ENCODE measurements at regions not wholly inside any gene's neighbourhood (a gene's known extent, or its start where the extent isn't known, plus 50 kb on each side); places are given as distances from the start of the nearest gene placed in this dataset.
A peak's percentile ranks its signal among the peaks of the same experiment; 100 is the strongest.
"Not testable (repeated sequence)": the region's sequence is repeated elsewhere in the genome, so short reads cannot be mapped to it uniquely, and the experiment has no call there.

DNA sequence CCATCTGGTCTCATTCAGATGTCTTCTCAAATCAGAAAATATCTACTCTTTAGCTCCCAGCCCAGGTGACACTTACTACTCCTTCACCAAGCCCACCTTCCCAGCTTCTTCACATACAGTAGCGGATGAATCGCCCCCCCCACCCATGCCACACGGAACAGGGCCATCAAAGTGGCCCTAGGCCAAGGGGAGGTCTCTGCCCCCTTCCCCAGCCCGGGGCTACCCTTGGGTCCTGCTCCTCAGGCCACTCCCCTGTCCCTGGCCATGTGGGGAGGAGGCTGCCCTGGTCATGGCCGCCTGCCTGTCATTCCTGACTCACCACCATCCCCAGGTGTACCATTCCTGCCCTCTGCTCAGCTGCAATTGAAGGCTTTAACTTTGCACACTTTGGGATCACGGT, 142.8 kb downstream of the NECTIN1 start:
- H3K27ac Mint-ChIP-seq = no peak overlapping the region
- H3K4me3 Mint-ChIP-seq = no peak overlapping the region
- H3K36me3 Mint-ChIP-seq (ENCODE audit: low read depth) = no peaks in the 10 kb centered on the region
- DNase-seq = no peak
- H3K9me3 Mint-ChIP-seq = no peaks in the 10 kb centered on the region
- peaks cover 72% of the 10 kb centered on the region for H3K27me3 Mint-ChIP-seq
- peaks cover 14% of the 10 kb centered on the region for H3K4me1 Mint-ChIP-seq (ENCODE audit: low read depth)

- Mint-ChIP-seq H3K4me3 (no peak overlapping the region), H3K36me3 (ENCODE audit: low read depth) (no peaks in the 10 kb centered on the region)
These were observed 143.8 kb downstream of the NECTIN1 start for GRCh38 chr11:119585043-119585781.

DNA sequence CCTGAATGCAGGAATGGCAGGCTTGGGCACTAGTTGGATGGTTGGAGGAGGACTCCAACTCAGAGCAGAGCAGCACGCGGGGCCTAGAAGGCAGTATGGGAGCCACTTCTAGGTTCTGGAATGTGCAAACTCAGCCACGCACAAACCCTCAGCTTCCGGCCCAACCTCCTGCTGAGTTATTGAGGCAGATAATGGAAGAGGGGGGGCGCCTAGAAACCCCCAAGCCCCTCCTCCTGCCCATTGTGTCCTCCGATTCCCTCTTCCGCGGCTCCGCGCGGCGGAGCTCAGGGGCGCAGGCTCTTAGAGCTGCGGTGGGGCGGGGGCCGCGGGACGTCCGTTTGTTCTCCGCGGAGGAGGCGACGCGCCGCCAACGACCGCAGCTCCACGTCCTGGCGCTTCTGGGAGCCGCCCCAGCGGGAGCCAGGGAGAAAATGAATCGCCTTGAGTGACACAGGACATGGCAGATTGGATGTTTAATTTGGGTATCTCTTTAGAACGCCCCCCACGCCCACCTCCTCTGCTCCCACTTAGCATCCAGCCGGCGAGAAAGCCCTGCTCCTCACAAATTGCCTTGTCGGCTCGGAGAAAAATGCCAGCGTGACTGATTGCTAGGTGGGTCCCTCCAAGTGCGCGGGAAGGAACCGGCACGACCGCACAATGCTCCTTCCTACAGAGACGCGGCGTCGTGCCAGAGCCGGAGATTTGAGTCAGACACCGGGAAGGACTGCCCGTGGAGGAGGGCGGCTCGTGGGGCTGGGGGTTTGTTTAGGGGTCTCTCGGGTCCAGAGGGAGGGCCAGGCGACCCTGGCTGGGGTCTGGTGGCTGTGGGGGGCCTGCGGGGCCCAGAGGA, 144.6 kb downstream of the NECTIN1 start:
- no peak for DNase-seq
- H3K4me3 Mint-ChIP-seq = peak overlapping the region; percentile 41
- peaks cover 10% of the 10 kb centered on the region for H3K4me1 Mint-ChIP-seq (ENCODE audit: low read depth)
- H3K27ac Mint-ChIP-seq = no peak overlapping the region
- no peaks in the 10 kb centered on the region for H3K36me3 Mint-ChIP-seq (ENCODE audit: low read depth)
- H3K27me3 Mint-ChIP-seq = peaks cover 78% of the 10 kb centered on the region
- H3K9me3 Mint-ChIP-seq = no peaks in the 10 kb centered on the region

More at GRCh38 chr11:119585043-119585781, 143.8 kb downstream of the NECTIN1 start:
- Mint-ChIP-seq H3K4me1 (ENCODE audit: low read depth) (peaks cover 10% of the 10 kb centered on the region), H3K27me3 (peaks cover 80% of the 10 kb centered on the region), H3K27ac (no peak overlapping the region), H3K9me3 (no peaks in the 10 kb centered on the region)
- no peak for DNase-seq

DNA sequence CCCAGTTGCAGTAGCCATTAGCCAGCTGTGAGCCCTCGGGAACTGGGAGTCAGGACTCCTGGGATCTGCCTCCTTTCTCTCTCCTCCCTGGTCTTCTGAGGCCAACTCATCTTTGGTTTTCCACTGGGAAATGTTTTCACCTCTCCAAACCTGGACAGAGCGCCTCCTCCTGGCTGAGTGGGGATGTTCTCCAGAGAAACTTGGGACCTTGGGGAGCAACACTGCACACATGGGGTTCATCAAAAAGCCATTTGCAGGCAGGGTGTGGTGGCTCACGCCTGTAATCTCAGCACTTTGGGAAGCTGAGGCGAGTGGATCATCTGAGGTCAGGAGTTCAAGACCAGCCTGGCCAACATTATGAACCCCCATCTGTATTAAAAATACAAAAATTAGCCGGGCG, 145.4 kb downstream of the NECTIN1 start:
- H3K36me3 Mint-ChIP-seq (ENCODE audit: low read depth) = no peaks in the 10 kb centered on the region
- peaks cover 72% of the 10 kb centered on the region for H3K27me3 Mint-ChIP-seq
- H3K27ac Mint-ChIP-seq = no peak overlapping the region
- DNase-seq = no peak
- no peak overlapping the region for H3K4me3 Mint-ChIP-seq
- H3K9me3 Mint-ChIP-seq = no peaks in the 10 kb centered on the region
- H3K4me1 Mint-ChIP-seq (ENCODE audit: low read depth) = peaks cover 10% of the 10 kb centered on the region

DNA sequence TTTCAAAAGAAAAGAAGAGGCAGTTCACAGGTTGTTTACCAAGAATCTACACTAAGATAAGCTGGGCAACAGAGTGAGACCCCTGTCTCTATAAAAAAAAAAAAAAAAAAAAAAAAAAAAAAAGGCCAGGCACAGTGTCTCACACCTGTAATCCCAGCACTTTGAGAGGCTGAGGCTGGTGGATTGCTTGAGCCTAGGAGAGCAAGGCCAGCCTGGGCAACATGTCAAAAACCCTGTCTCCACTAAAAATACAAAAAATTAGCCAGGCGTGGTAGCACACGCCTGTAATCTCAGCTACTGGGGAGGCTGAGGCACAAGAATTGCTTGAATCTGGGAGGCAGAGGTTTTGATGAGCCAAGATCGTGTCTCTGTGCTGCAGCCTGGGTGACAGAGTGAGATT, 147.6 kb downstream of the NECTIN1 start:
- H3K4me3 Mint-ChIP-seq; DNase-seq; H3K27ac Mint-ChIP-seq; H3K4me1 Mint-ChIP-seq (ENCODE audit: low read depth); H3K9me3 Mint-ChIP-seq; H3K36me3 Mint-ChIP-seq (ENCODE audit: low read depth): not testable (repeated sequence)
- H3K27me3 Mint-ChIP-seq = peaks cover 64% of the 10 kb centered on the region

DNA sequence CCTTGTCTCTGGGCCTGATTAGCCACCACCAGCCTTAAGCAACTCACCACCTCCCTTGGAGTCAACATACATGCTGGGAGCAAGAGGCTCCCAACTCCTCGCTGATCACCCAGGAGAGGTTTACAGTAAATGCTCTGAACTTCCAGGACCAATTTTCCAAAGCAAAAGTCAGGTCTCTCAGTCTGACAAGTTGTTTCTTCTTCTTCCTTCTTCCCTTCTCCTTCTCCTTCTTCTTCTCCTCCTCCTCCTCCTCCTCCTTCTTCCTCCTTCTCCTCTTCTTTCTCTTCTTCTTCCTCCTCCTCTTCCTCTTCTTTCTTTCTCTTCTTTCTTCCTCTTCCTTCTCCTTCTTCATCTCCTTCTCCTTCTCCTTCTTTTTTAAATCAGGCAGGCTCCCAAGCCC, 148.2 kb downstream of the NECTIN1 start:
- H3K27ac Mint-ChIP-seq = no peak overlapping the region
- no peak overlapping the region for H3K4me3 Mint-ChIP-seq
- H3K4me1 Mint-ChIP-seq (ENCODE audit: low read depth) = peaks cover 10% of the 10 kb centered on the region
- peaks cover 57% of the 10 kb centered on the region for H3K27me3 Mint-ChIP-seq
- no peak for DNase-seq
- no peaks in the 10 kb centered on the region for H3K36me3 Mint-ChIP-seq (ENCODE audit: low read depth)
- no peaks in the 10 kb centered on the region for H3K9me3 Mint-ChIP-seq

DNA sequence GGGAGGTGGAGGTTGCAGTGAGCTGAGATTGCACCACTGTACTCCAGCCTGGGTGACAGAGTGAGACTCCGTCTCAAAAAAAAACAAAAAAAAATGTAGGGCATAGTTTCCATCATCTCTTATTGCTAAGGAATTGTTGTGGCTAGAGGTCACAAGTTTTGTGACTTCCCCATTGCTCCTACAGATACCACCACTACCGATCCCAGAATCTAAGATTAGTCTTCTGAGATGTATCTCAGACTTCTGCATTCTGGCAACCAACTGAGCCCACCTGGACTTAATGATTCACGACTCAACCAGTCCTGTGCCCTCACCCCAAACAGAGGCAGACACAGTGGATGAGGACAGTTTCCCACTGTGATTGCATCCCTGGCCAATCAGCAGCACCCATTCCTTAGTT, 148.9 kb downstream of the NECTIN1 start:
- peaks cover 54% of the 10 kb centered on the region for H3K27me3 Mint-ChIP-seq
- no peak for DNase-seq
- H3K4me1 Mint-ChIP-seq (ENCODE audit: low read depth) = peaks cover 10% of the 10 kb centered on the region
- H3K9me3 Mint-ChIP-seq = no peaks in the 10 kb centered on the region
- H3K27ac Mint-ChIP-seq = no peak overlapping the region
- no peaks in the 10 kb centered on the region for H3K36me3 Mint-ChIP-seq (ENCODE audit: low read depth)
- H3K4me3 Mint-ChIP-seq = no peak overlapping the region

DNA sequence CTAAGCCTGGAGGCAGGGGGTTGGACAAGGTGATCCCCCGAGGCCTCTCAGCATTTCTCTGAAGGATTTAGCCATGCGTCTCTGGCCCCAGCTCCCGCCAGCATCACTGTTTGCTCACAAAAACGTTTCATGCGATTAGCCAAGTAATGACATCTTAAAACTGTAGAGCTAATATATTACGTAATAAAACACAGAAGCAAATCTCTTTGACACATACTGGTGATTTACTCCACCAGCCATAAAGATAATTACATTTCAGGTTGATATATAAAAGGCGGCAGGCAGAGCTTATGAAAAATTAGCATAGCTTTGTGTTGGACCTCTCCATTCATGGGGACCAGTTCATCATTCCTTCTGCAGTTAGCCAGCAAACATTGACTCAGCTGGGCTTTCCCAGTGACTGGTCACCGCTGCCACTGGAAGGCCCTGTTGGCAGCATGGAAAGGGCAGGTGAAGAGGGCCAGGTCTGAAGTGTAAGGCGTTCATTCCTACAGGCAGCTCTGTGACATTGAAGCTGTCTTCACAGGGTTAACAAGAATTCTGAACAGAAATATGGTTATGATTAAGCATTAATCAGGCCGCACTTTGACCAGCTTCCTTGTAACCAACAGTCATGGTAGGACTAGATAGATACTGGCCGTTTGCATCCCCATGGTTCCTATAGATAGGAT, 150.3 kb downstream of the NECTIN1 start:
- H3K4me3 Mint-ChIP-seq = no peak overlapping the region
- no peaks in the 10 kb centered on the region for H3K9me3 Mint-ChIP-seq
- no peak overlapping the region for H3K27ac Mint-ChIP-seq
- no peaks in the 10 kb centered on the region for H3K4me1 Mint-ChIP-seq (ENCODE audit: low read depth)
- DNase-seq = no peak
- no peaks in the 10 kb centered on the region for H3K36me3 Mint-ChIP-seq (ENCODE audit: low read depth)
- peaks cover 41% of the 10 kb centered on the region for H3K27me3 Mint-ChIP-seq

GRCh38 chr11:119573858-119574257, 150.9 kb upstream of the THY1 start:
- no peaks in the 10 kb centered on the region for H3K36me3 Mint-ChIP-seq (ENCODE audit: low read depth)
- H3K27me3 Mint-ChIP-seq = peaks cover 15% of the 10 kb centered on the region
- H3K4me1 Mint-ChIP-seq (ENCODE audit: low read depth) = no peaks in the 10 kb centered on the region
- no peak overlapping the region for H3K27ac Mint-ChIP-seq
- DNase-seq = no peak
- H3K9me3 Mint-ChIP-seq = no peaks in the 10 kb centered on the region
- no peak overlapping the region for H3K4me3 Mint-ChIP-seq

- Mint-ChIP-seq H3K9me3 (no peaks in the 10 kb centered on the region), H3K27ac (no peak overlapping the region), H3K36me3 (ENCODE audit: low read depth) (no peaks in the 10 kb centered on the region), H3K4me1 (ENCODE audit: low read depth) (no peaks in the 10 kb centered on the region), H3K27me3 (peaks cover 10% of the 10 kb centered on the region), H3K4me3 (no peak overlapping the region)
- no peak for DNase-seq
These were observed 149.8 kb upstream of the THY1 start for GRCh38 chr11:119572481-119573424.

DNA sequence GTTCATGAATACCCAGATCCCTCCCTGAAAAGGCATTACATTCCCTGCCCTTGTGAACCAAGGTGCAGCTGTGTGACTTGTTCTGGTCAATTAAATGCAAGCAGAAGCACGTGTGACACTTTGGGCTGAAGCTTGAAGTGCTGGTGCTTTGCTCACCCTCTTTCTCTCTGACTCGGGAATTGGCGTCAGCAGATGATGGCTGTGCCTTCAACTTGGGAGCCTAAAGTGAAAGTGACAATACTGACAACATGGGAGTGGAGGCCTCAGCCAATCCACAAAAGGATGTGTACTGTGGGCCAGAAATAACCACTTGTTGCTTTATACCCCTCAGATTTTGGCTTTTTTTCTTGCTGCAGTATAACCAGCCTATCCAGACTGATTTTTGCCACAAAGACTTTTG, 148.3 kb upstream of the THY1 start:
- peaks cover 6% of the 10 kb centered on the region for H3K27me3 Mint-ChIP-seq
- no peak for DNase-seq
- no peaks in the 10 kb centered on the region for H3K4me1 Mint-ChIP-seq (ENCODE audit: low read depth)
- no peaks in the 10 kb centered on the region for H3K9me3 Mint-ChIP-seq
- no peak overlapping the region for H3K27ac Mint-ChIP-seq
- H3K4me3 Mint-ChIP-seq = no peak overlapping the region
- H3K36me3 Mint-ChIP-seq (ENCODE audit: low read depth) = no peaks in the 10 kb centered on the region

DNA sequence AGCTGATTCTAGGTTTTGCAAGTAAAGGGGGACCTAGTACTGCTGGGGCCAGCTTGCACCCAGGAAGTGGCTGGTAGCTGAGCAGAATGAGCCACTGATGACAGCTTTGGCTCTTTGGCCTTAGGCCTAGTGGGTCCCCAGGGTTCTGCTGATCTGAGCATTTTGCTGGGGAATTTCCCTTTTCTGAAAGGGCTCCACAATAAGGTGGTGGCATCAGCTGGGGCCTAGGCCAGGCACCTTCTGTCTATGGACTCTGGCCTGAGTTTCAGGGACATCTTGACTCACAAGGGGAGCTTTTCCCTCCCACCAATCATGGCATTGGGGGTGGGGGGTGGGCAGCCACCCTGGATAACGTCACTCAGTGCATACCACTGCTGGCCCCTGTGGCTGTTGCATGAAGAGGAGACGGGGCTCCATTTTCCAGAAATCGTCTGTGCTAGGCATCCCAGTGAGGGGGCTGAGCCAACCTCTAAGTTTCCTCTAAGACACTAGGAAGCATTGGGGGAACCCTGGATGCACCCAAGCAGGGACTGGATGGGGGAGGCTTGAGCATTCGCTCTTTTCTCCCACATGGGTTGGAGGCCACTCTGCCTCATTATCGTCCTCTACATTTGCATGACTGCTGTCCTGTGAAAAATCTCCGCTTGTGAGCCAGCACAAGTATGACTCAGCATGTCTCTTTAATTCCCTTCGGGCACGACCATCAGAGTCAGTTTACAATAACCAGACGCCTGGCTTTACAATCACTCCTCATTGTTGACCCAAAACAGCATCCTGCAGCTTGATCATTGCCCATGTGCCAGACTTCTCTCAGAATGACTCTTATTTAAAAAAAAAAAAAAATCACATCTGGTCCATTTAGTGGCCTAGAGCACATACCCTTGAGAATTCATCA, 145.0 kb upstream of the THY1 start:
- H3K27me3 Mint-ChIP-seq = peaks cover 12% of the 10 kb centered on the region
- H3K36me3 Mint-ChIP-seq (ENCODE audit: low read depth) = no peaks in the 10 kb centered on the region
- H3K4me3 Mint-ChIP-seq = no peak overlapping the region
- H3K27ac Mint-ChIP-seq = no peak overlapping the region
- H3K4me1 Mint-ChIP-seq (ENCODE audit: low read depth) = no peaks in the 10 kb centered on the region
- no peaks in the 10 kb centered on the region for H3K9me3 Mint-ChIP-seq
- no peak for DNase-seq

DNA sequence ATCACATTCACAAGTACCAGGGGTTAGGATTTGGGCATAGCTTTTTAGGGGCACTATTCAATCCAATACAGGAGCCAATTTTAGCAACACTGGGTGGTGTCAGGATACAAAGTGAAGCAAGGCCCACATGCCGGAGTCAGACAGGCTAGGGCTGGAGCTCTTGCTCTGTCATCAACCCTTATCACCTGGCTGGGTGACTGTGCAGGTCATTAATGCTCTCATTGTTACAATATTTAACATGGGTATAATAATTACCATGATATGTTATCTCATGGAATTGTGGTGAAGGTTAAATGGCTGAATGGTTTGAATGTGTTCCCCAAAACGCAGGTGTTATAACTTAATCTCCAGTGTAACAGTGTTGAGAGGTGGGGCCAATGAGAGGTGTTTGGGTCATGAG, 143.3 kb upstream of the THY1 start:
- DNase-seq = no peak
- H3K27me3 Mint-ChIP-seq = peaks cover 26% of the 10 kb centered on the region
- no peaks in the 10 kb centered on the region for H3K4me1 Mint-ChIP-seq (ENCODE audit: low read depth)
- no peaks in the 10 kb centered on the region for H3K36me3 Mint-ChIP-seq (ENCODE audit: low read depth)
- no peak overlapping the region for H3K27ac Mint-ChIP-seq
- peaks cover 2% of the 10 kb centered on the region for H3K9me3 Mint-ChIP-seq
- H3K4me3 Mint-ChIP-seq = no peak overlapping the region

Data from activated T-cell treated with anti-CD3 and anti-CD28 coated beads, Interleukin-2, amount 50 U/mL, for 24 hours (primary cell).